ENCODE measurements at regions not wholly inside any gene's neighbourhood (a gene's known extent, or its start where the extent isn't known, plus 50 kb on each side); places are given as distances from the start of the nearest gene placed in this dataset.

DNA sequence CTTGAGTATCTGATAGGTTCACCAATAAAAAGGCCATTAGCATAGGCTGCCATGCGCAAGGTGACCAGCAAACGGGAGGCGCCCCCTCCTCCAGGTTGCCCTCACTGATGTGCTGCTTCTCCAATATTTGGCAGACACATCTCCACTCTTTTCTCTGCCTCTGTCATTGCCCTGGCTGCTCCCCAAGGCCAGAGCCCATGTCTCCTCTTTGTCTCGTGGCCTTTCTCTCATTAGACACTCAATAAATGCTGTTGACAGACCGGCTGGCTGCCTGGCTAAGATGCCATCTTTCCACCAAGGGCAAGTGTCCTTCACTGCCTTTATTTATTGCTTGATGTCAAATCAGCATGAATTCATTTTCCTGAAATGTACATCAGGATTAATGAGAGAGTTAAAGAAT, 404.0 kb upstream of the KIF2A start:
- TF ChIP-seq GATA2 (IDR thresholded peaks at IDR 0.05; ENCODE audit: low read depth, low read length) (no peak), GATA3 (IDR thresholded peaks at IDR 0.05; ENCODE audit: low read depth, low read length) (no peak)
